Natural killer cell (primary cell): ENCODE measurements at regions not wholly inside any gene's neighbourhood (a gene's known extent, or its start where the extent isn't known, plus 50 kb on each side); places are given as distances from the start of the nearest gene placed in this dataset.

Source experiments
- ATAC-seq, 3 donors: fragments of 150-1000 bp in 2 of 3; fragments of 200-7000 bp in 1 of 3; cut with Tn5 transposase; 1 replicate in 1 of 3; 2 replicates in 2 of 3; pipeline ENCODE4 v1.10.0; 2021; ENCODE audit warnings: mild to moderate bottlenecking in 2 of 3, moderate library complexity in 2 of 3
- DNase-seq, 2 donors: peaks; one replicate each; pipeline versions ENCODE4 v3.0.0 to v3.0.0-alpha.2; 2013 to 2021; ENCODE audit warnings: mixed read lengths in 1 of 2
- H3K27ac ChIP-seq: one replicate; pipeline ENCODE4 v1.5.1; 2013; ENCODE audit warnings: mild to moderate bottlenecking, low read length
- H3K27me3 ChIP-seq: one replicate; pipeline ENCODE4 v1.6.1; 2013; ENCODE audit warnings: low read length; ENCODE audit not compliant: control insufficient read depth, insufficient read depth
- H3K36me3 ChIP-seq: one replicate; pipeline ENCODE4 v1.6.1; 2013; ENCODE audit warnings: low read length; ENCODE audit not compliant: control insufficient read depth, insufficient read depth
- H3K4me1 ChIP-seq: one replicate; pipeline ENCODE4 v1.6.1; 2013; ENCODE audit warnings: low read length; ENCODE audit not compliant: control insufficient read depth, insufficient read depth
- H3K4me3 ChIP-seq: one replicate; pipeline ENCODE4 v1.5.1; 2013; ENCODE audit warnings: low read length
- H3K9me3 ChIP-seq: one replicate; pipeline ENCODE4 v1.6.1; 2013; ENCODE audit warnings: low read length; ENCODE audit not compliant: control insufficient read depth, insufficient read depth
- H3K27ac Mint-ChIP-seq, 2 donors: one replicate each; pipeline ENCODE4 v1.8.0; 2022; ENCODE audit warnings: mild to moderate bottlenecking in 2 of 2, mixed read lengths in 2 of 2, moderate library complexity in 1 of 2
- H3K27me3 Mint-ChIP-seq, 2 donors: one replicate each; pipeline ENCODE4 v1.8.0; 2022; ENCODE audit warnings: low read depth in 2 of 2, mixed read lengths in 2 of 2
- H3K36me3 Mint-ChIP-seq: one replicate; pipeline ENCODE4 v1.8.0; 2022; ENCODE audit warnings: mixed read lengths
- H3K4me1 Mint-ChIP-seq, 2 donors: one replicate each; pipeline ENCODE4 v1.8.0; 2022; ENCODE audit warnings: mixed read lengths in 2 of 2
- H3K4me3 Mint-ChIP-seq: one replicate; pipeline ENCODE4 v1.8.0; 2022; ENCODE audit warnings: mild to moderate bottlenecking, moderate library complexity, mixed read lengths
- H3K9me3 Mint-ChIP-seq, 2 donors: one replicate each; pipeline ENCODE4 v1.8.0; 2022; ENCODE audit warnings: mixed read lengths in 2 of 2
- CTCF ChIP-seq: fragments of 200-600 bp; IDR thresholded peaks from one replicate; pipeline ENCODE4 v1.8.0; 2022; ENCODE audit warnings: antibody characterized with exemption
- WGBS: methylation state at CpG from one replicate; pipeline ENCODE4 v1.1.7; 2013; ENCODE audit warnings: missing lambda C conversion rate; ENCODE audit not compliant: insufficient coverage; 5-methylcytosine and 5-hydroxymethylcytosine counted together
- intact Hi-C: fragments of 100-400 bp; cut with micrococcal nuclease; formaldehyde crosslinking; loops from one replicate; pipeline ENCODE4 v1.14.2; 2022

GRCh38 chr10:21260066-21260465 is 265.4 kb downstream of the SKIDA1 start:
- no peak for TF ChIP-seq CTCF
- intact Hi-C loops = no loop called here
- WGBS = 91% methylated on average over 6 of the region's 6 CpGs

GRCh38 chr10:21257919-21258318 is 267.6 kb downstream of the SKIDA1 start:
- H3K4me1 ChIP-seq = no peaks in the 10 kb centered on the region
- no peaks in the 10 kb centered on the region for H3K9me3 ChIP-seq
- Mint-ChIP-seq H3K4me1 (no peaks in the 10 kb centered on the region), H3K27me3 (peaks cover 0 to 3% of the 10 kb centered on the region in 2 donors), H3K9me3 (no peaks in the 10 kb centered on the region), H3K4me3 (no peak overlapping the region), H3K36me3 (no peaks in the 10 kb centered on the region), H3K27ac (no peak overlapping the region)
- DNase-seq (no peak), ATAC-seq (no peak)
- H3K27me3 ChIP-seq = no peaks in the 10 kb centered on the region
- intact Hi-C loops = no loop called here
- no peak overlapping the region for H3K27ac ChIP-seq
- no peak overlapping the region for H3K4me3 ChIP-seq
- no peaks in the 10 kb centered on the region for H3K36me3 ChIP-seq
- no peak for TF ChIP-seq CTCF
- 73% methylated on average over 2 of the region's 2 CpGs for WGBS

More at GRCh38 chr10:21260066-21260465, 265.4 kb downstream of the SKIDA1 start:
- Histone ChIP-seq H3K4me3 (no peak overlapping the region), H3K27me3 (no peaks in the 10 kb centered on the region), H3K27ac (no peak overlapping the region), H3K36me3 (no peaks in the 10 kb centered on the region), H3K4me1 (no peaks in the 10 kb centered on the region), H3K9me3 (no peaks in the 10 kb centered on the region)
- Mint-ChIP-seq H3K27ac (no peak overlapping the region), H3K27me3 (peaks cover 0 to 3% of the 10 kb centered on the region in 2 donors), H3K9me3 (no peaks in the 10 kb centered on the region), H3K4me1 (no peaks in the 10 kb centered on the region), H3K4me3 (no peak overlapping the region), H3K36me3 (no peaks in the 10 kb centered on the region)
- DNase-seq (no peak), ATAC-seq (no peak)

GRCh38 chr10:21257191-21257590 is 268.3 kb downstream of the SKIDA1 start:
- Mint-ChIP-seq H3K4me3 (no peak overlapping the region), H3K27ac (no peak overlapping the region), H3K4me1 (no peaks in the 10 kb centered on the region), H3K9me3 (no peaks in the 10 kb centered on the region), H3K36me3 (no peaks in the 10 kb centered on the region), H3K27me3 (peaks cover 0 to 3% of the 10 kb centered on the region in 2 donors)
- H3K4me3 ChIP-seq = no peak overlapping the region
- WGBS = 87% methylated on average over 2 of the region's 2 CpGs
- ATAC-seq (no peak), DNase-seq (no peak)
- intact Hi-C loops = no loop called here
- no peak overlapping the region for H3K27ac ChIP-seq
- H3K4me1 ChIP-seq = no peaks in the 10 kb centered on the region
- no peaks in the 10 kb centered on the region for H3K9me3 ChIP-seq
- no peaks in the 10 kb centered on the region for H3K36me3 ChIP-seq
- TF ChIP-seq CTCF = no peak
- no peaks in the 10 kb centered on the region for H3K27me3 ChIP-seq

- H3K27me3 ChIP-seq = no peaks in the 10 kb centered on the region
- intact Hi-C loops = no loop called here
- 100% methylated on average over 1 of the region's 1 CpG for WGBS
- Mint-ChIP-seq H3K4me1 (no peaks in the 10 kb centered on the region), H3K4me3 (no peak overlapping the region), H3K9me3 (no peaks in the 10 kb centered on the region), H3K27me3 (peaks cover 0 to 2% of the 10 kb centered on the region in 2 donors), H3K36me3 (no peaks in the 10 kb centered on the region), H3K27ac (no peak overlapping the region)
- H3K9me3 ChIP-seq = no peaks in the 10 kb centered on the region
- no peaks in the 10 kb centered on the region for H3K36me3 ChIP-seq
- no peak overlapping the region for H3K27ac ChIP-seq
- no peak for TF ChIP-seq CTCF
- ATAC-seq (no peak), DNase-seq (no peak)
- H3K4me1 ChIP-seq = no peaks in the 10 kb centered on the region
- H3K4me3 ChIP-seq = no peak overlapping the region
Measured at GRCh38 chr10:21249435-21249834, 276.0 kb downstream of the SKIDA1 start.
